A673 (cell line): ENCODE measurements at regions not wholly inside any gene's neighbourhood (a gene's known extent, or its start where the extent isn't known, plus 50 kb on each side); places are given as distances from the start of the nearest gene placed in this dataset.
"Not testable (repeated sequence)": the region's sequence is repeated elsewhere in the genome, so short reads cannot be mapped to it uniquely, and the experiment has no call there.

Experiments used
- BruUV-seq: library from RNA; stranded (reverse); fragments of 400-500 nt; replicated peaks from 2 replicates; lab custom pipeline; 2021; lab: Mats Ljungman, UMichigan
- CTCF ChIA-PET: fragments of 300-600 bp; sonication (Branson Sonifier 250); formaldehyde crosslinking; loops from one replicate; lab custom pipeline; 2022; ENCODE audit warnings: antibody characterized with exemption; lab: Charles Lee
- POLR2A ChIA-PET: fragments of 300-600 bp; sonication (Branson Sonifier 250); formaldehyde crosslinking; loops from one replicate; lab custom pipeline; 2022; ENCODE audit warnings: antibody characterized with exemption; ENCODE audit not compliant: low non-redundant PET; lab: Charles Lee
- DNase-seq: peaks from one replicate; pipeline ENCODE4 v3.0.0-alpha.2; 2015; ENCODE audit warnings: low spot score
- H3K27ac ChIP-seq: fragments of 200-600 bp; sonication (generic); 2 replicates; pipeline ENCODE4 v1.5.1; 2016; ENCODE audit warnings: mixed run types, low read depth, mild to moderate bottlenecking, mixed read lengths, antibody characterized with exemption, low read length; ENCODE audit not compliant: poor library complexity, severe bottlenecking
- H3K27me3 ChIP-seq: fragments of 200-600 bp; sonication (generic); replicated peaks from 2 replicates; pipeline ENCODE4 v1.6.1; 2017; ENCODE audit warnings: mixed run types, low read depth, mild to moderate bottlenecking, mixed read lengths, antibody characterized with exemption, low read length; ENCODE audit not compliant: insufficient read depth, poor library complexity
- H3K36me3 ChIP-seq: fragments of 200-600 bp; sonication (generic); 2 replicates; pipeline ENCODE4 v1.6.1; 2016; ENCODE audit warnings: mixed run types, mild to moderate bottlenecking, mixed read lengths, antibody characterized with exemption, low read length; ENCODE audit not compliant: insufficient read depth, poor library complexity, severe bottlenecking
- H3K4me1 ChIP-seq: fragments of 200-600 bp; sonication (generic); 2 replicates; pipeline ENCODE4 v1.6.1; 2017; ENCODE audit warnings: mixed run types, mild to moderate bottlenecking, mixed read lengths, antibody characterized with exemption, low read length; ENCODE audit not compliant: insufficient read depth, poor library complexity, severe bottlenecking
- H3K4me3 ChIP-seq: fragments of 200-600 bp; sonication (generic); 2 replicates; pipeline ENCODE4 v1.5.1; 2016; ENCODE audit warnings: low read depth, mixed run types, mild to moderate bottlenecking, mixed read lengths, low read length; ENCODE audit not compliant: poor library complexity, severe bottlenecking
- H3K9me3 ChIP-seq: fragments of 200-600 bp; sonication (generic); 2 replicates; pipeline ENCODE4 v1.6.1; 2016; ENCODE audit warnings: mixed run types, low read depth, mild to moderate bottlenecking, mixed read lengths, antibody characterized with exemption, low read length; ENCODE audit not compliant: poor library complexity, severe bottlenecking
- CTCF ChIP-seq: fragments of 300-800, 200-600 bp; sonication (generic); conservative IDR thresholded peaks from 2 replicates; pipeline ENCODE4 v1.5.1; 2017; ENCODE audit warnings: low read depth, mild to moderate bottlenecking, antibody characterized with exemption, low read length, moderate library complexity, mixed read lengths
- EZH2 ChIP-seq: fragments of 200-600 bp; sonication (generic); IDR thresholded peaks from 2 replicates; pipeline ENCODE4 v1.6.1; 2017; ENCODE audit warnings: borderline replicate concordance, low read depth, mild to moderate bottlenecking, mixed read lengths, antibody characterized with exemption, low read length; ENCODE audit not compliant: poor library complexity, severe bottlenecking
- intact Hi-C: fragments of 100-400 bp; cut with micrococcal nuclease; formaldehyde crosslinking; loops from one replicate; pipeline ENCODE4 v1.10.0; 2022; ENCODE audit not compliant: unreplicated experiment

- no peak for DNase-seq
- Histone ChIP-seq H3K9me3 (no peaks in the 10 kb centered on the region), H3K4me1 (no peaks in the 10 kb centered on the region), H3K36me3 (no peaks in the 10 kb centered on the region), H3K27ac (no peak overlapping the region), H3K4me3 (no peak overlapping the region), H3K27me3 (no peaks in the 10 kb centered on the region)
- BruUV-seq, result no TSS peak
- TF ChIP-seq CTCF (no peak), EZH2 (no peak)
- POLR2A ChIA-PET, result no interaction called here
- intact Hi-C loops, result no loop called here
- CTCF ChIA-PET, result no interaction called here
Observed at GRCh38 chr2:57044931-57045635, 861.3 kb downstream of the CCDC85A start.

GRCh38 chr2:57049273-57049672 lies 865.5 kb downstream of the CCDC85A start:
- H3K9me3 ChIP-seq, result no peaks in the 10 kb centered on the region
- H3K36me3 ChIP-seq, result no peaks in the 10 kb centered on the region
- BruUV-seq, result no TSS peak
- ChIA-PET POLR2A (no interaction called here), CTCF (no interaction called here)
- H3K27me3 ChIP-seq, result no peaks in the 10 kb centered on the region
- TF ChIP-seq CTCF (no peak), EZH2 (no peak)
- no peak overlapping the region for H3K27ac ChIP-seq
- no peaks in the 10 kb centered on the region for H3K4me1 ChIP-seq
- no peak overlapping the region for H3K4me3 ChIP-seq
- no peak for DNase-seq
- intact Hi-C loops, result no loop called here

- H3K9me3 ChIP-seq, result no peaks in the 10 kb centered on the region
- intact Hi-C loops, result no loop called here
- no peaks in the 10 kb centered on the region for H3K27me3 ChIP-seq
- H3K27ac ChIP-seq, result no peak overlapping the region
- no peak overlapping the region for H3K4me3 ChIP-seq
- no peak for TF ChIP-seq CTCF
- no peak for TF ChIP-seq EZH2
- no peaks in the 10 kb centered on the region for H3K4me1 ChIP-seq
- BruUV-seq, result no TSS peak
- POLR2A ChIA-PET, result no interaction called here
- no peak for DNase-seq
- H3K36me3 ChIP-seq, result no peaks in the 10 kb centered on the region
- CTCF ChIA-PET, result no interaction called here
Observed at GRCh38 chr2:57050007-57050406, 866.2 kb downstream of the CCDC85A start.

- BruUV-seq, POLR2A ChIA-PET: not testable (repeated sequence)
Observed at GRCh38 chr2:57066301-57066700, 882.5 kb downstream of the CCDC85A start.

More at GRCh38 chr2:57066301-57066700, 882.5 kb downstream of the CCDC85A start:
- H3K9me3 ChIP-seq, intact Hi-C loops, CTCF ChIA-PET, H3K36me3 ChIP-seq, H3K27ac ChIP-seq, H3K4me1 ChIP-seq, H3K27me3 ChIP-seq, H3K4me3 ChIP-seq, DNase-seq: not testable (repeated sequence)
